GM19468 (cell line): ENCODE measurements at regions not wholly inside any gene's neighbourhood (a gene's known extent, or its start where the extent isn't known, plus 50 kb on each side); places are given as distances from the start of the nearest gene placed in this dataset.

Source experiments
- ATAC-seq: cut with Tn5 transposase; IDR thresholded peaks from one replicate; pipeline ENCODE4 v1.9.1; 2021; ENCODE audit warnings: mild to moderate bottlenecking, moderate library complexity, moderate number of reproducible peaks; ENCODE audit not compliant: unreplicated experiment; ENCODE audit errors: extremely low read depth

DNA sequence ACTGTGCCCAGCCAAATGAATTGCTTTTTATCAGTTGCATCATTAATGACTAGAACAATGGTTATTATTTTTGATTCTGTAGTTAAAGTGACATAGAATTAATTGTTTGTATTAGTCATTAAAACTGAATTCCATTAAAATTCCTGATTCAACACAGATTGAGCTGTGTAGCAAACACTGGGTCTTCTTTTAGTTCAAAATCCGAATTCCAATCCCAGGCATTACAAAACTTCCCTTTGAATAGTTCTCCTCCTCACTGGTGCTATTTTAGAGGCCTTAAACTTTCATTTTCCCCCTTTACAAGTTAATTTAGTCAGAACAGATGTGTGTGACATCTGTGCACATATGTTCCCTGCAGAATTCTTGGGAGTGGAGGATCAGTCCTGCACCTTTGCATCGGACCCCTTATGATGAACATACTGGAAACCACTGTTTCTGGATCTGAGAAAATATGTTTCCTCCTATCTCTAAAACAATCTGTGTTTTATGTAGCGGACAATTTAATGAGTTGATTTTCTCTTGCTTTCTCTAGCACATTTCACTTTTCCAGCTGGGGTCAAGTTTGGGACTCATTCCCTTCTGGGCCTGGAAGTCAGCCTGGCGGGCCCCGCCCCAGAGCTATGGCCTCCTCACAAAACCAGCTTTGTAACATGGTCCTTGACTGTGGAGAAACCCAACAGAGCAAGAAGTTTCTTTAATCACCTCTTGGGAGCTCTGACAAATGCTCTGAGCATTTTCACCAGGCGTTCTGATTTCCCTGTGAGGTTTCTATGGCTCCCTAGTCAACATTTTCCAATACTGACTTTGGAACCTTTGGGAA, 87.9 kb upstream of the MAMDC2 start:
- ATAC-seq: no peak

DNA sequence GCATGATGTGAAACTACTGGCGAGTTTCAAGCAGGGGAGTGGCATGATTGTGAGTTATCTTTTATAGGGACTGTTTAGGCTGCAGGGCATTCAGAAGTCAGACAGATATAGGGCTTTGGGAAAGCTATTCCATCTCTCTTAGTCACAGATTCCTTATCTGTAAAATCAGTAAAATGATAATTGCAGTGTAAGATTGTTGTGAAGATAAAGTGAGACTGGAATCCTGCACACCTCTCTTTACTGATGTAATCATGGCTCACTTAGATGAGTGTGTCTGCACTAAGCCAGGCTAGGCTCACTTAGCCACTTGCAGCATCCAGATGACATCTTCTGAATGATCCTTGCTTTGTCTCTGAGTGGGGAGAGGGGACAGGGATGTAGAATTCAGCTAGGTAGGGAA, 81.8 kb upstream of the MAMDC2 start:
- no peak for ATAC-seq

DNA sequence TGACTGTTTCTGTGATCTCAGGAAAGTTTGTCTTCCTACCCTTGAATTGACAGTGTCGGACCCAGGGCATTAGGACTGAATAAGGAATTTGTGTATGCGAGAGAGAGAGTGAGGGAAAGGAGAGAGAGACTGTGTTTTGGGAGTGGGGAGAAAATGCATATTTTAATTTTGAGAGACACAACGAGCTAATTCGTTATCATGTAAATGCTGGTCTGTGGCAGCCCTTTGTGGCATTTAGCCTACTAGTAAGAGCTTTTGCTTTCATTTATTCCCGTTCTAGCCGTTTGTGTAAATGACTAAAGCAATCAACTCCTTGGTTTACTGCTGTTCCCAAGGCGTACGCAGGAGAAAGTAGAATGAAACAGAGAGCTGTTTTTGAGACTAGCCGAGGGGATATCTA, 79.8 kb upstream of the MAMDC2 start:
- ATAC-seq: no peak

DNA sequence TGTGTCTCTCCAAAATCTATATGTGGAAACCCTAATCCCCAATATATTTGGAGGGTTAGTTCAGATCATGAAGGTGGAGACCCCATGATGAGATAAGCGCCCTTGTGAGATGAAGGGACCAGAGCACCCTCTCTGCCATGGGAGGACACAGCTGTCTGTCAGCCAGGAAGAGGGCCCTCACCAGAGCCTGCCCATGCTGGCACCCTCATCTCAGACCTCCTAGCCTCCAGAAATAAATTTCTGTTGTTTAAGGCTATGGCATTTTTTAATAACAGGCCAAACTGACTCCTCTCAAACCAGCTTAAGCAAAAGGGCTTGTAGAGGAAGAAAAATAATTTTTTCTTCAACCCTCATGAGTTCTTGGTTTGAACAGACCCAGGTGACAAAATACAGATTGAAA, 79.2 kb upstream of the MAMDC2 start:
- no peak for ATAC-seq

DNA sequence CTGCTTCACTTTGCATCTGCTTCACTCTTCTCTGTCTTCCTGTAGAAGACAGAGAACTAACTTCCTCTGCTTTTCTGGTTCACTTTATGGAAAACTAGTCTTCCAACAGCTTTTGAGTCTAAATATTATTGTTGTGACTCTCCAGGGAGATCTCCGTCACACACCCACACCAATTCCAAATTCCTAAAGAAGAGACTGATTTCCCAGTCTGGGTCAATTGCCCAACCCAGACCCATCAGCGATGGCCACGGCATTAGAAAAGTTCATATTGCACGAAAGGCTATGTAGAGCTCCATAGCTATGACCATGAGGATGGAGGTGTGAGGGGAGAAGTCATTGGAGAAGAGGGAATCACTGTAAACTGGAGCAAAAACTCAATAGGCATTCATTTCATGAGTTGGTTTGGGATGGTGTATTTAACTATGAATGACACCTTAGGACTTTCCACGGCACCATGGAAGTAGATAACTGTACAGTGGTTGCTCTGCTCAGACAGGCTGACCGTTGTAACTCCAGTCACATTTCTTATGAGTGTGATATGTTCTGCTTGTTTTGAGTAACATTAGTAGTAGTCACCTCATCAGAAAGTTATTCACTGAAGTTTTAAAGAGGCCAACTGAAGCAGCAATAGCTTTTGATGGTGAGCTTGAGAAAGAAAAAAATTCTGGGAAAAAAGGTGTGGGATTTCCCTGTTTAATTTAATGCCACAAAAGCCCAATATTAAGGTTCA, 78.1 kb upstream of the MAMDC2 start:
- ATAC-seq: no peak

DNA sequence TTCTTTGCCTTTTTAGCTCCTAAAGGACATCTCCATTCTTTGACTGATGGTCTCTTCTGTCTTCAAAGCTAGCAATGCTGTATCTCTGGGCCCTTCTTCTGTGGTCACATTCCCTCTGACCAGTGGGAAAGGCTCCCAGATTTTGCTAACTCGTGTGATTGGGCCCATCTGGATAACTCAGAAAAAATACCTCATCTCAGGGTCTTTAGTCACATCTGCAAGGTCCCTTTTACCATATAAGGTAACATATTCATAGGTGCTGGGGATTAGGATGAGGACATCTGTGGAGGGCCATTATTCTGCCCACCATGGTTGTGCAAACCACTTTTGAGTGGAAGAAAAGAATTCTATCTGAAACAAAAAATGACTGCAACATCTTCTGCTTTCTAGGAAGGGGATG, 76.3 kb upstream of the MAMDC2 start:
- ATAC-seq: no peak

DNA sequence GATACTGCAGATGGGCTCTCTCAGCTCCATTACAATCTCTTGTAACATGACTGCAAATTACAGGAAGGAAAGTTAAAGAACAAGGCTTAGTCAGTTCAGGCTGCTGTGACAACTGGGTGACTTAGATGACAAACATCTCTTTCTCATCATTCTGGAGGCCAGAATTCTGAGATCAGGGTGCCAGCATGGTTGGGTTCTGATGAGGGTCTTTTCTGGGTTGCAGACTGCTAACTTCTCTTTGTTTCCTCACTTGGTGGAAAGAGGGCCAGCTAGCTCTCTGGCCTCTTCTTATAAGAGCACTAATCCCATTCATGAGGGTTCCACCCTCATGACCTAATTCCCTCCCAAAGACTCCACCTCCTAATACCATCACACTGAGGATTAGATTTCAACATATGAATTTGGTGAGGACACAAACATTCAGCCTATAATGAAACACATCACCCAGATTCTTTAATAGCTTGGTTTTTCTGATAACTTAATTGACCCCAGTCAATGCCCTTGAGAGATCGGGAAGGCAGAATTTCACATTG, 73.6 kb upstream of the MAMDC2 start:
- no peak for ATAC-seq

DNA sequence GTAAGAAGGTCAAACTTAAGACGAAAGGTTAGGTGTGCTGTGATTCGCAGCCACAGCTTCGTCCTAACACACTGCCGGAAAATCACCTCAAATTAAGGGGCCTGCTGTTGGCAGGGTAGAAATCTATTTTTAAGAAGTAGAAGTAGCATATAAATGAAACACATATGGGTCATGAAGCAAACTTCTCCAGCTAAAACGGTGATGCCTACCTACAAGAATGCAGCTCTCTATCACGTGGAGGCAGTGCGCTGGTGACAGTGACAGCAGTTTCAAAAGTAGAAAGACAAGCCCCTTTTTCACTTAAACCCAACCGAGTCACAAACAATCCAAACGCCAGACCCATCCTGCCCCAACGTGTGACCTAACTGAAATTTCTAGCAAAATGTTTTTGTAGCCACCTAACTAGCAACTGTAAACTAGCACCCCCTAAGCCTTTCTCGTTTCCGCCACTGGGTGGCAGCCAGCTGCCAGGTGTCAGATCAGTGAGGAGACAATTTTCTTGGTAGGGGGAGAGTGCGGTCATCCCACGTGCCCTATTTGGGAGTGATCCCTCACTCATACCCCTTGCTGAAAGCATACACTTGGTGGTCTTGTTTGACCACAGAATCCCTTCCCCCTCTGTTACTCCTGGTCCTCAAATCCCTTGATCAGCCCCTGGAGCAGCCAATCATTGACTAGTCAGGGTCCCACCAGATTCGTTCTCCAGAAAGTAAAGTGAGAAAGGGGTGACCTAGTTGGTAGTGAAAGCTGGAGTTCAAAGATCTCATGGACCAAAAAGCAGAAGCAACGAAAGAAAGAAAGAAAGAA, 71.8 kb upstream of the MAMDC2 start:
- peak; percentile 39 for ATAC-seq

DNA sequence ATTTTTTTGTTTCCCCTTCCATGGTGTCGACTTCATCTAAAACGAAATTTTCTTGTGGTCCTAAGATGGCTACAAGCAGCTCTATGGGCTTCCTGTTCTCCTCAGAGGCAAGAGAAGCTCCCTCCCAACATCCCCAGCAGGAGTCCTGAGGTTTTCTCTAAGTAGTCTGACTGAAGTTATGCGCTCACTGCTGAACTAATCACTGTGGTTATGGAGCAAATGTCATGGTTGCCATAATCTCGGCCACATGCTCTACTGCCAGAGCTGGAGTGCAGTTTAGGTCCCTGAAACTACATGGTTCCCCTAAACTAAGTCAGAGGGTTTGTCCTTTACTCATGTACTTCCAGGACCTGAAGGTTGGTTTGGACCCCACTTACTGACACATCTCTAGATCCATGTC, 68.0 kb upstream of the MAMDC2 start:
- no peak for ATAC-seq

DNA sequence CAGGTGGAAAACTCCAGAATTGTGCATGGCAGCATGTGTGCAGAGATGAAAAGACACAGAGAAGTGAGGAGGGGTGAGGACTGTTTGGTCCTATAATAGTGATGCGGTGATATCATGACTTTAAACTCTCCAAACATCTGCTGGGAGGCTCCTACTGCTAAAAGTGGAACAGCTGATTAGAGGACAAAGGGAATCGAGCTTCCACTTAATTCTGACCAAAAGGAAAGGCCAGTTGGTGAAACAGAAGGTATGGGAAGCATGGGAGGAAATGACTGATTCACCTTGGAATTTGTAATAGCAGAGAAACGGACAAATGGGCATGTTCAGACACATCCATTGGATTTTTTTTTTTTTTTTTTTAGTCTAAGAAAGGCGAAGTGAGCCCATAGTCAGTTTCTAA, 67.5 kb upstream of the MAMDC2 start:
- no peak for ATAC-seq

DNA sequence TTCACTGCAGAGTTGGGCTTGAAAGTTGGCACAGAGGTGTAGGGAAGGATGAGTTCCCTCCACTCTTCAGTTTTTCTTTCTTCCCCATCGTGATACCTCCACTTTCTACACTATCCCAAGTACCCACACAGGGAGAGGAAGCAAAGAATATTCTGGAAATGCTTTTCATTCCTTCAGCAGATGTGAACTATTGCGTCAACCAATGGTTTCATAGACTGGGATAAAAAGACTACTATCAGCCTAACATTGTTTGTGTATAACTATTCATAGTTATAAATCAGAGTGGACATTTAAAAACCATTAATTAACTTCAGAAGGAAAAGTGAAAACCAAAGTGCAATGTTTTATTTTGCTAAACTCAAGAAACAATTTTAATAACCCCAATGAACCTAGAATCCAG, 63.6 kb upstream of the MAMDC2 start:
- no peak for ATAC-seq

DNA sequence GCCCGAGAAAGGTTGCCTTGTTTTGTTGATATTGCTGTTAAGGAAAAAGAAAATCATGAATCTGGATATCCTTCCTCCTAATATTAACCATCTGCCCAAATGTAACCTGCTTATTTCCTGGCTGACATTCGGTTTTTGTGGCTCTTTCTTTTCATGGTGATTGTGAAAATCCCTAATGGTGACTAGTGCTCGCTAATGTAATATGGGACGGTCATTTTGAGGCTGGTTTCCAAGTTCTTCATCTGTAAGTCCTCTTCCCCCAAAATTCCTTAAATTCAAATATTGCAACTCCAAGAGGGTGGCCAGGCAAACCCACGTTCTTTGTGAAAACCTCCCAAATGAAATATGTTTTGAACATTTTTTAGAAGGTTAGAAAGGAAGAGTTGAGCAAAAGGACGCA, 63.1 kb upstream of the MAMDC2 start:
- ATAC-seq: no peak

DNA sequence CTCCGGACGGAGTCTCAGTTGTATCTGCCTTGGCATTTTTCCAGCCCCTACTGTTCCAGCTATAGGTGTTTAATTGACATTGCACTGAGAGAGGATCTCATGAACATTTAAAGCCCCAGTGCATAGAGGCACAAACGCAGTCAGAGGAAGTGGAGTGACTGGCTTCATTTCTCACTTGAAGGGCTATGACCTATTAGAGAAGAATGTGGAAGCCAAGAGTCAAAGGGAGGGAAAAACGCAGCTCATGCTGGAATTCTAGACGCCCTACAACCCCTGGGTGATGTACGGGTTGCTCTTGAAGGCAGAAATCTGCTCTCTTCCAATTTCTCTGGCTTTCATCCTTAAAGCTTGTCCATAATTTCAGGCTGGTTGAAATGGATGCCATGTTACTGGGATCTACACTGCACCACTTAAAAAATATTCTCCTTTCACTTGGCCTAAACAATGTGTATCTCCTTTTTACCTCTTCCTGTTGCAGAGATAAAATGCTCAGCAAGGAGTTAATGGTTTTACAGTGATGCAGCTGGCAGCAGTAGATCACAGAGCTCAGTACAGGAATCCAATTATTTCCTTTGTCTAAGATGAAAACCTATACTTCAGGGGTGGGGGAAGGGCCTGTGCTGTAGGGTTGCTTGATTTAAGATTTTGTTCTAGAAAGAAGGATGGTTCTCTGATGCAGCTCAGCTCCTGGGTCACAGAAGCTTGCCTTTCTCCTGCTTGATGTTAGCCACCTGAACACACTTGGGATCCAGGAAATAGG, 61.8 kb upstream of the MAMDC2 start:
- ATAC-seq: no peak

DNA sequence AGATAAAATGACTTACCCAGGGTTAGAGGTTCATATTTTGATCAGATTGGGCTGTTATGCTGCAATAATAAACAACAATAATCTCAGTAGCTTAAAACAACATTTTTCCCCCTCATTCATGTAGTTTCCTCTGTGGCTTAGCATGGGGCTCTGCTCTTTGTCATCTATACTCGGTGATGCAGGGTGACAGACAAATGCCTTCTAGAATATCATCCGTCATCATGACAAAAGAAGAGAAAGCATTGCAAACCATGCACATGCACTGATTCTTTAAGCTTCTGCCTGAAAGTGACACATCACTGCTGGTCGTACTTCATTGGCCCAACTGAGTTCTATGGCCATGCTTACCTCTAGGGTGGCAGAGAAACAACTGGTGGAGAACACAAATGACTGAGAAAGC, 58.8 kb upstream of the MAMDC2 start:
- no peak for ATAC-seq

DNA sequence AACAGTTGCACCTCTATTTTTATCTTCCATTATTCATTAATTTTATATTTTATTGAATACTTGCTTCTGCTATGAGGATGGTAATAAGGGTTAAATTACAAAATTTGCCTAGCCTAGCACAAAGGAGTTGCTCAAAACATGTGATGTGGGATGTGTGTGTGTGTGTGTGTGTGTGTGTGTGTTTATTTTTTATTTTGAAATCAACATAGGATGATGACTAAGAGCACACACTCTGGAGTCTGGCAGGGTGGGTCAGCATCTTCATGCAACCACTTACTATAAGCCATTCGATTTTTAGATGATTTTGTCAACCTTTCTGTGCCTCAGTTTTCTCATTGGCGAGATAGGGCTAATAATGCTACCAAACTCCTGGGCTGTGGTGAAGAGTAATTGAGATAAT, 57.7 kb upstream of the MAMDC2 start:
- ATAC-seq: no peak

DNA sequence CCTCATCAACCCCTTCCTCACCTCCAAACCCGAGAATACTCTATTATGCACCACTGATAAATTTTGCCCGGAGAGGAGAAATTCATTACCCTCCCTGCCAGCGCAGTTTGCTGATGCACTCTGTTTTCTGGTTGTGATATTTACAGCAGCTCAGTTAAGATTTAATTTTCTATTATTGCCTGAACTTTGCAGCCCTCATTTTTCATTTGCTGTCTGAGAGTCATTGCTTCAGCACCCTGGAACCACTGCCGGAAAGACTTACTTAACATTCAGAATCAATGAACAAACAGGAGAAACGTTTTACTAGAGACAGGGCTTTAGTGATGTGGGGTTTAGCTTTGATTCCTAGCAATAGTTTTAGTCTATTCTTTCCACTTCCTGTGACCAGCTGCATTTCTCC, 56.7 kb upstream of the MAMDC2 start:
- no peak for ATAC-seq

DNA sequence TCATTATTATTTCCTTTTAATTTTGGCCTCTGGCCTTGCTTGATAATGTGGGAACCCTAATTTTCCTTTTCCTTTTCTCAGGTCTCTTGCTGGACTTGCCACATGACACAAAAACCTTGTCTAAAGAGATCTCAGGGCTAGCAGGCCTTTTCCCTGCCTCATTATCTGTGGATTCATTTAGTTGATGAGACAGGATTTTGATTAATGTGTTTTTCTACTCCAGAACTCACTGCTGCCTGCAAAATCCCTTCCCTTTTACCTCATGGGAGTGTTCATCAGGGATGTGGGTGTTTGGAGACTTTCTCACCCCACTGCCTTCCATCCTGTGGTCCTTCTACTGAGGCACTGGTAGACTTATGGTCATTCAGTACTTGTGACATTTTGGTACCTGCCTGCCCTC, 56.2 kb upstream of the MAMDC2 start:
- no peak for ATAC-seq

DNA sequence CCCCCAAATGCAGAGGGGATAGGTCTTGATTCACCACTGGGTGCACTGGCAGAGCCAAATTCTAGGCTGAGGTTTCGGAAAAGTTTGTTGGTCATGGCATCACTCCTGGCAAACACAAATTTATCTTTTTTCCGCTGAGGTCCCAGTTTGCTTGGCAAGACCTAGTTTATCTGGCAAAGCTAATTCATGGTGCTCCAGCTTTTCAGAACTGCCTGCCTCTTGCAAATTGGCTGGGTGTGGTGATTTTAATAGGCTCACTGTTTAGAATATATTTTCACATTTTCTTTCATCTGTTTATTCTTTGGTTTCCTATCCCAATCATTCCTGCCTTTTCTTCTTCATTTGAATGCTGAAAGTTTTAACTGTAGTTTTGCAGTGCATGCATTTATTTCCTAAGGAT, 50.5 kb upstream of the MAMDC2 start:
- no peak for ATAC-seq
